ENCODE measurements at regions not wholly inside any gene's neighbourhood (a gene's known extent, or its start where the extent isn't known, plus 50 kb on each side); places are given as distances from the start of the nearest gene placed in this dataset.

GRCh38 chr4:75107755-75108612 lies 175.1 kb downstream of the PARM1 start:
- no peak overlapping the region for H2AFZ ChIP-seq (ENCODE audit: control insufficient read depth, low read length)
- TF ChIP-seq EZH2 (IDR thresholded peaks at IDR 0.05; ENCODE audit: low read length) (no peak), CTCF (optimal IDR thresholded peaks at IDR 0.05 in 1 of 3, IDR thresholded peaks at IDR 0.05 in 1 of 3, conservative IDR thresholded peaks at IDR 0.05 in 1 of 3; ENCODE audit: extremely low read depth in 1 of 3, insufficient read depth in 2 of 3, low read length in 3 of 3) (no peak)
- H3K27ac ChIP-seq (ENCODE audit: control insufficient read depth, insufficient read depth, low read length) = no peak overlapping the region
- no peak overlapping the region for H3K9ac ChIP-seq (ENCODE audit: control insufficient read depth, extremely low read depth, insufficient read depth, low read length)
- no peaks in the 10 kb centered on the region for H4K20me1 ChIP-seq (ENCODE audit: control insufficient read depth, extremely low read depth, insufficient read depth, low read length)
- H3K27me3 ChIP-seq (ENCODE audit: control insufficient read depth, extremely low read depth, insufficient read depth, low read length) = no peaks in the 10 kb centered on the region
- H3K4me3 ChIP-seq (ENCODE audit: control insufficient read depth in 2 of 3, extremely low read depth in 1 of 3, insufficient read depth in 2 of 3, low read depth in 1 of 3, low read length in 3 of 3) = no peak overlapping the region
- DNase-seq (ENCODE audit: low read depth, low spot score) = no peak
- H3K4me2 ChIP-seq (ENCODE audit: control insufficient read depth, extremely low read depth, insufficient read depth, low read depth, low read length) = no peak overlapping the region
- no peaks in the 10 kb centered on the region for H3K4me1 ChIP-seq (ENCODE audit: control insufficient read depth, extremely low read depth, insufficient read depth, low read length)
- no peaks in the 10 kb centered on the region for H3K9me3 ChIP-seq (ENCODE audit: control insufficient read depth, low read depth, low read length)
- dilution Hi-C loops (cut with MboI; ENCODE audit: extremely low pct_ligation_motif_present, low sequenced_read_pairs) = no loop called here
- no peaks in the 10 kb centered on the region for H3K36me3 ChIP-seq (ENCODE audit: control insufficient read depth in 2 of 2, extremely low read depth in 1 of 2, insufficient read depth in 2 of 2, low read length in 2 of 2)
- H3K9me1 ChIP-seq (ENCODE audit: control insufficient read depth, extremely low read depth, insufficient read depth, low read length) = no peaks in the 10 kb centered on the region
- FAIRE-seq = no peak
- H3K79me2 ChIP-seq (ENCODE audit: control insufficient read depth, insufficient read depth, low read length) = no peaks in the 10 kb centered on the region

GRCh38 chr4:75102787-75103085 lies 169.8 kb downstream of the PARM1 start:
- no peak for FAIRE-seq

More at GRCh38 chr4:75102787-75103085, 169.8 kb downstream of the PARM1 start:
- DNase-seq (ENCODE audit: low read depth, low spot score) = no peak
- Histone ChIP-seq H4K20me1 (ENCODE audit: control insufficient read depth, extremely low read depth, insufficient read depth, low read length) (no peaks in the 10 kb centered on the region), H3K4me1 (ENCODE audit: control insufficient read depth, extremely low read depth, insufficient read depth, low read length) (no peaks in the 10 kb centered on the region), H3K27ac (ENCODE audit: control insufficient read depth, insufficient read depth, low read length) (no peak overlapping the region), H3K4me2 (ENCODE audit: control insufficient read depth, extremely low read depth, insufficient read depth, low read depth, low read length) (no peak overlapping the region), H3K9me1 (ENCODE audit: control insufficient read depth, extremely low read depth, insufficient read depth, low read length) (no peaks in the 10 kb centered on the region), H3K27me3 (ENCODE audit: control insufficient read depth, extremely low read depth, insufficient read depth, low read length) (no peaks in the 10 kb centered on the region), H3K9ac (ENCODE audit: control insufficient read depth, extremely low read depth, insufficient read depth, low read length) (no peak overlapping the region), H3K9me3 (ENCODE audit: control insufficient read depth, low read depth, low read length) (no peaks in the 10 kb centered on the region), H2AFZ (ENCODE audit: control insufficient read depth, low read length) (no peak overlapping the region), H3K36me3 (ENCODE audit: control insufficient read depth in 2 of 2, extremely low read depth in 1 of 2, insufficient read depth in 2 of 2, low read length in 2 of 2) (no peaks in the 10 kb centered on the region), H3K79me2 (ENCODE audit: control insufficient read depth, insufficient read depth, low read length) (no peaks in the 10 kb centered on the region), H3K4me3 (ENCODE audit: control insufficient read depth in 2 of 3, extremely low read depth in 1 of 3, insufficient read depth in 2 of 3, low read depth in 1 of 3, low read length in 3 of 3) (no peak overlapping the region)
- TF ChIP-seq EZH2 (IDR thresholded peaks at IDR 0.05; ENCODE audit: low read length) = no peak
- TF ChIP-seq CTCF (optimal IDR thresholded peaks at IDR 0.05 in 1 of 3, IDR thresholded peaks at IDR 0.05 in 1 of 3, conservative IDR thresholded peaks at IDR 0.05 in 1 of 3; ENCODE audit: extremely low read depth in 1 of 3, insufficient read depth in 2 of 3, low read length in 3 of 3) = no peak
- dilution Hi-C loops (cut with MboI; ENCODE audit: extremely low pct_ligation_motif_present, low sequenced_read_pairs) = no loop called here

Data from keratinocyte (primary cell).